ENCODE measurements at regions not wholly inside any gene's neighbourhood (a gene's known extent, or its start where the extent isn't known, plus 50 kb on each side); places are given as distances from the start of the nearest gene placed in this dataset.
"Not testable (repeated sequence)": the region's sequence is repeated elsewhere in the genome, so short reads cannot be mapped to it uniquely, and the experiment has no call there.

DNA sequence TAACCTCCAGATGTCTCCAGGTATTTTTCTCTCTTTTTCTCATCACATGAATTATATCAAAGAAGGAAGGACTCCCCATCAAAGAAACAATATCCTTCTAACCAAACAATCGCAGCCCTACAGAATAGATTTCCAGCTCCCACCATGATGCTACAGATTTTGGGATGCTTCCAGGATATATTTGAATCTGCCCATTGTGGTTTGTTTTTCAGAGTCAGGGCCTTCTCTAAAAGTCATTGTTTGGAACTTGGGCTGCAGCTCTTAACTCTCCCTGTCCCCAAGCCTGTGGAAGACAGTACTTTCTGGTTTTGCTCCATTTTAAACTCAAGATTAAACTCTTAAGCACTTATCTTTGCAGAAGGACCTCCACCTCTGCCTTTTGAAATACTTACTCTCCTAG is 223.2 kb downstream of the PMAIP1 start:
- no peak for DNase-seq

DNA sequence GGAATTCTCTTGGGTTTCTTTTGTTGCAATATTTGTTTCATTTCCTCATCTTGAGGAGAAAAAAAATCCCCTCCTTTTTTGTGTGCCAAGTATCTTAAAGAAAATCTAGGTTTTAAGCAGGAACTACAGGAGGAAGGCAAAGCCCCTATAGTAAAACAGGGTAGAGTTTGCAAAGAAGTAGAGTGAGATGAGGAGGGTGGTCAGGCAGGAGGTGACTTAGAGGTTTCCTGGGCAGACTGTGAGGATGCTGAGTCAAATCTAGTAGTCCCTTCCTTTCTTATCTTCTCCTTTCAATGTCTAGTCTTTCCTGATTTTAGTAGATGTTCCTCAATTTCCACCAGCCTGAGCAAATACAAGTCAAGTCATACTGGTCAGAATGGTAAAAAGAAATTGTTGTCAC is 222.5 kb downstream of the PMAIP1 start:
- no peak for DNase-seq

DNA sequence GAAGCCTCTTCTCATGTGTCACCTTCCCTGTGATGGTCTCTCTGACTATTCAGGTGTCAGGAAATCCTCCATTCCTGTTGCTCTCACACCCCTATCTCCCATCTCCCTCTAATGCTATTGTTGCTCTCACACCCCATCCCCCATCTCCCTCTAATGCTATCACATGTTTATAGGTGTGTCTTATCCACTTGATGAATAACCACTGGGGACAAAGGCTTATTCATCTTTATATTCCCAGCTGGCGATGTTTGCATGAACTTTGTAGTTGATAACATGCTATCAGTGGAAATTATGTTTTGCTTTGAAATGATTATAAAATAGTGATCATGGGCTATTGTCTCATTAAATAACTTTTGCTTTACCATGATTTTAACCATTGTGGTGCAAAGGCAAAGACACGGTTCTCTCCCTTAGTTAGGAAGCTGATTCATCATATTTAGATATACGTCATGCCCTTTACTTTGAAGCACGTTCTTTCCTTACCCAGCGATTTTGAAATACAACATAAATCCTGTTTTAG is 220.5 kb downstream of the PMAIP1 start:
- no peak for DNase-seq

DNA sequence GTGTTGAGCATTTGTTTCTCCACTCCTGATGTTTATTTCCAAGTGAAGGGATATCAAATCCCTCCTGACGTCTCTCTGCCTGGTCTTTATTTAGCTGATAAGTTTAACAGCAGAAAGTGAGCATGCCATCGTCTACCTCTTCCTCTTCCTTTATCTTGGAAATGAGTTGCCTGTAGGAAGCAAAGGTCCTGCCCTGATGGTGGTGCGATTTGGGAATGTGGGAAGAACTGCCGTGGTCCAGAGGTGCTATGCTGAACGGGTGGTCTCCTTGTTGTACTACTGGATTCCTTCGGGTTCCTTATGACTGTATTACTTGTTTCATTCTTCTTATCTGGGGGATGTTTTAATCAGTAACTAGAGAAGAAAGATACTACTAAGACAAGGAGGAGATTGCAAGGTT is 217.5 kb downstream of the PMAIP1 start:
- DNase-seq: no peak

DNA sequence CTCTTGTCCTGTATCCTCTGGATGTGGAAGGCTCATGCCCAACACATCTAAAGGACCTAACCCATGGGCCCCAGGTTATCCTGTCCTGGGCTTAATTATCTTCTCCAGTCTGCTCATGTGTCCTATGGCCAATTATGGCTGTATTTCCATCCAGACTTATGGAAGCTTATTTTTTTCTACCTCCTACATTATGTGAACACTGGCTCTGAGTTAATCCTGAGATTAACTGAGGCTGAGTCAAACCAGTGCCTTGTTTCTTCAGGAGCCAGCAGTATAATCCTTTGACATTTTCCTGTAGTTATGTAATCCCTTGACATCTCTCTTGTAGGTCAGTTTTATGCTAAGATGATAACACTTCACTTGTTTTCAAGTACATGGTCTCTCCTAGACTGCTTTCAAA is 213.6 kb downstream of the PMAIP1 start:
- peak; percentile 83 for DNase-seq

DNA sequence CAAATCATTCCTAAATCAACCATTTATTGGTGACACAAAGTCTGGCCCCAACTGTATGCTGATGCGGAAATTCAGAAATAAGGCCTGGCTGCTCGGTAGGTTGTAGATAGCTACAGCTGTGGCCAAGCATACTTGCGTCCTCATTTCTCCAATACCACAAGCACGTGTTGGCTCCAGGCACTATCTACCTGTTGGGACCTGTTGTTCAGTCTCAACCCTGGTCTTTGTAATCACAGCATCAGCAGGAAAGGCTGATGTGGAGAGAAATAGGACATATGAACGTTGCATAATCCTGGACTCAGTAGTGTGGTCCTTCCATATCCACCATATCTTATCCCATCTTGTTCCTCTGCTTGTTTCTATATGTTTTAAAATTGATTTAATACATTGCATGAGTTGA is 212.6 kb downstream of the PMAIP1 start:
- no peak for DNase-seq

DNA sequence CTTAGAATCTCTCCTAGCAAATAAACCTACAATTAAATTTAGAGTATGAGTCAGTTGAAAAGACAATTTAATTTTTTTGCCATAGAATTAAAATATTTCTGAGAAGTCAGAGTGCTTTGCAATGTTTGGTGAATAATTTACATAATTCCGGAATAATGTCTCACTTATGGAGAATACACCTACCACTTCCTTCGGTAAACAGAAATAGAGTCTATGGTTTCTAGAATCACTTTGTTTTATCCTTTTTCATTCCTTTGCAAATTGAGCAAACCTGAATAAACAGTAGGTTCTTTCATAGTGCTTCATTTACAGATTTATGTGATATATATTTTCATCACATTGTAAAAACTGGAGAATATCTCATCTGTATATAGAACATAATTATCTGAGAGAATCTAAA is 211.7 kb downstream of the PMAIP1 start:
- DNase-seq: no peak

DNA sequence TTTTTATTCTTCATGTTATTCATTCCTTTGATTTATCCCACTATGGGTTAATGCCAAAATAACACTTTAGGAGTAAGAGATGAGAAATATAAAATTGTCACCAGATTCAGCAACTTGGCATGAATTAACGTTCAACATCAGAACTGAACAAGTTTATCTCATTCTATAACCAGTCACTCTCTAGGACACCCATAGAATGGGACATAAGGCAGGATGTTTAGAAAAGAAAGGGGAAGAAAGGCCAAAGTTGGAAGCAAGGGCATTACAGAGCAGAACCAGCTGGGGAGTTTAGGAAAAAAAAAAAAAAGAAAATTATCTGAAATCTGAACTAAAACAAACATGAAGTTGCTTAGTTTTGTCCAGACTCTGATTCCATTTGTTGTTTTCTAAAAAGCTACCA is 211.0 kb downstream of the PMAIP1 start:
- no peak for DNase-seq

DNA sequence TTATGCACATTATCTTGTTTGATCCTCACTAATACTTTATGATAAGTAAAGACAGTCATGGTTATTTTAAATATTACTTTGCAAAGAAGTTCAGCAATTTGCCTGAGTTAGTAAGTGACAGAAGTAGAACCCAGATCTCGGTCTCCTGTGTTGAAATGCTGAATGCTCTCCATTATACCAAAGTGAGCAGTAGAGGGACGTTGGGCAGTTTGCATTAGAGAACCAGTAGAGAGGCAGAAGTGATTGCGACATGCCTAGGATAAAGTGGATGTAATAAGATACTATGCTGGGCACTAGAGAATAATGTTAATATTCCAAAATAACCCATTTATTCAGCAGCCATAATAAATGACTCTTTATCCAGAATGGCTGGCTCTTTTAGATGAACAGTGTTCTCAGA is 201.0 kb downstream of the PMAIP1 start:
- DNase-seq: no peak

DNA sequence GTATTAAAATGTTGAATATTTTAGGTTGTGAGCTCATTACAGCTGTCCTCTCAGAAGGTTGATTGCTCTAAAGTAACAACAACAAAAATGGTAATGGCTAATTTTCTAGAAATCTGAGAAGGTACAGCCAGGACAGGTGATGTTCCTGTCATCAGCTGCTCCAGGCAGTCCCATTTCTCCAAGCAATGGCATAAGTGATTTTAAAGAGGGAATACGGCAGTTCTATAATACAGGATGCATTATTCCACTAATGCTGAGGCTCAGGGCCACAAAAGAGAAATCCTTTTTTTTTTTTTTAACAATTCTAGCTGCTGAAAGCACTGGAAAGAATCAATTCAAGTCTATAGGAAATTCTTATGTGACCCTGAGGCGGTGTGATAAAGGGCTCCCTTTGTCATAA is 199.9 kb downstream of the PMAIP1 start:
- no peak for DNase-seq

DNA sequence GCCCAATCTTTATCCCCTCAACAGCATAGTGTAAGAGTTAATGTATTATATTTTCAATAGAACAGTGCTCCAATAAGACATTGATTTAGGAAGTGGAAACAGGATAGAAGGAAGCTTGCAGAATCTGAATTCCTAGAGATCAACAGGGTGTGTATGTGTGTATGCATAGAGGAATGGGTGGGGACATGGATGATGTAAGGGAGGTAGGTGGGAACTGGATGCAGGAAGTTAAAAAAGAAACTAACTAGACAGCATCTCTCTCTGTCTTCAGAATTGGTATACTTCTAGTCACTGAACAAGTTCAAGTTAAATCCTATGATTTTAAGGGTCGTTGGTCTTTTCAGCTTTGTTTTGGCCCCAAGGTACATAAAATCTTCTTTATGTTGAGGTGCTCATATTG is 196.6 kb downstream of the PMAIP1 start:
- no peak for DNase-seq

DNA sequence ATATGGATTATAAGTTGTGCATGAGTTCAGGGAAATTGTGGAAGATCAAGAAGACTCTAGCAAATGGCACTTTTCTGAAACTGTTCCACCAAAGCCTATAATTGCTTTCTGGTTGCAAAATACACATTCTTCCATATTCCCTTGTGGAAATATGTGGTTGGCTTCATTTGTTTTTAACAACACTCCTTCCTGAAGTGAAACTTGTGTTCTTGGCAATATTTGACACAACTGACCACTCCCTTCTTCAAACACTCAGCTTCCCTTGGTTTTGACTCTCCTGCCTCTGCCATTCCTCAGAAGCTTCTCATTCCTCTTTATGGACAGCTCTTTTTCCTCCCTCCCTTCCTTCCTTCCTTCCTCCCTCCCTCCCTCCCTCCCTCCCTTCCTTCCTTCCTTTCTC is 192.3 kb downstream of the PMAIP1 start:
- DNase-seq: no peak

DNA sequence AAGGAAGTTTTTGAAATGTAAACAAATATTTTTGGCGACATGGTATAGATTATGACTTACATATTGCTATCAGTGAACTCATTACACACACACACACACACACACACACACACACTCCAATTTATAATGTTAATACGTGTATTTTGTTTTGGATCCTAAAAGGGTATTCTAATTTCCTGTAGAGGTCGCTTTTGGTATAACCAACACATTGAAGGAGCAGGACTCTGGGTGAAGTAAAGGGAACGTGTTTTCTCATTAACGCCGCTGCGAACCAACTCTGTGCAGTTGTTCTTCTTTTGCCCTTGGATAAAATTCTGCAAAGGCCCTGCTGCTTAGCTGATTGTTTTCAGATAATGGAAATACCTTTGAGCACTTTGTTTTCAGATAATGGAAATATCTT is 190.4 kb downstream of the PMAIP1 start:
- DNase-seq: peak; percentile 33

DNA sequence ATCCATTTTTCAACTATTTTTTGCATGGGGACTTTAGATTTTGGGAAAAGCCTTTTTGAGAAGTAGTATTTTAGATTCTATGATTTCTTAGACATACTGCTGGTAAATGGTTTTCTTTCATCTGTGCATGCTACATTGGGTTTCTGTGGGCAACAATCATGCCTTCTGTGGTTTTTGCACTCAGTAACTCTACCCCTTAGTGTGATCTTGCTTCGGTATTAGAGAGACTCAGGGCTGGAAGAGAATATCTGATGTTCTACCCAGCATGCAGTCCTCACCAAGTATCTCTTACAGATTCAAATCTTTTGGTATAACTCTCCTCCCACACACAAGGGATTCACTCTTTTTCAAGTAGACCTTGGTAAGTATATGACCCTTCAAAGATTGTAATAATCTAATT is 183.0 kb downstream of the PMAIP1 start:
- no peak for DNase-seq

DNA sequence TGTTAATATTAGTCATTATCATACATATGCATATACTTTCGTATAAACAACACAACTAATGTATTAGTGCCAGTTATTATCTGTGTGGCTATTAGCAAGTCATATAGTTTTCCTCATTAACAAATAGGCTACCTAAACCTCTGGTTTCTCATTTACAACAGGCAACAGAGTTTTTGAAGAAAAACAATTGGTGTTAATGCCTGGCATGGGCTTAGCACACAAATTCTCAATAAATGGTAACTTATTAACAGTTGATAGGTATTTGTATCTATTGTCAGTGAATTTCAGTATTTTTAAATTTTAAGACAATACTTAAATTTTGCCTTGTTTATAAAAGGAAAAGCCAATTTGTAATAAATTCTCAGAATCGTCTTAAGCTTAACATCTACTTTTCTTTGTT is 182.5 kb downstream of the PMAIP1 start:
- no peak for DNase-seq

DNA sequence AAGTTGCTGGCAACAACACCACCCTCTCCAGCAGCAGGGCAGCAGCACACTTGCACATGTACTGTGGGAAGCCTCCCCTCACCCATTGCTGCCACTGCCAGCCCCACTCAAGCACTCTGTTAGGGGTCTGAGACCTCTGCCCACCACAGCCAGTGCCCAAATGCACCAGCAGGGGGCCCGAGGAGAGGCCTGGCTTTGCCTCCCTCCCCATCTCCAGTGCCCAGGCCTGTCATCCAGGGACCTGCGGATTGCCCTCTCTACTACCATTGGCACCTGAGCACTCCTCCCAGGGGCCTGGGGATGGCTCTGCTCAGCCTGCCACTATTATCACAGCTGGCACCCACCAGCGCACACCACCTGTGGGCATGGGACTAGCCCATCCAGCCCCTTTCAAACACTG is 175.7 kb downstream of the PMAIP1 start:
- no peak for DNase-seq

DNA sequence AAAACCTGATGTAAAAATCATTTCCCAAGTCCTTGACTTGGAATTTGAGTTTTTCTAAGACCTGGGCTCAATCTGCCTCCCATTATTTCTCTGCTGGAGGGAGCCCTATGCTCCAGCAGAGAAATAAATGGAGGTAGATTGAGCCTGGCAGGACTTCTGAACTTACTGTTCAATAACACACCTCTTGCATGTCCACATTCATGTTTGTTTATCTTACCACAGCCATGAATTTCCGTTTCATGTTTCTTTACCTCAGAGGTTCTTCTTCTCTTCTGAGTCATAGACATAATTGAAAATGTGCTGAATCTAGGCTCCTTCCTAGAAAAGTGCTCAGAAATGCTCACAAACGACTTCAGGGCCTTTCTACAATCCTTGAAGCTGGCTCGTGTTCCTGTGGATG is 170.8 kb downstream of the PMAIP1 start:
- DNase-seq: no peak

DNA sequence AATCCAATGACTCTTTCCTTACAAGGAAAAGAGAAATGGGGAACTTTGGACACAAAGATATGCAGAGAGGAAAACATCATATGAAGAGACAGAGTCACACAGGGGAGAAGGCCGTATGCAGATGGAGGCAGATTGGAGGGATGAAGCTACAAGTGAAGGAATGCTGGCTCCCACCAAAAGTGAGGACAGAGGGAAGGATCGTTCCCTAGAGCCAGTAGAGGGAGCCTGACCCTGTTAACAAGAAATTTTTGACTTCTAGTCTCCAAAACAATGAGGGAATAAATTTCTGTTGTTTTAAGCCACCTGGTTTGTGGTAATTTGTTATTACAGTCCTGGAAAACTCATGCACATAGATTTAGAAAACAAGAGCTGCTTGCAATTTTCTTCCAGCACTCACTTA is 169.3 kb downstream of the PMAIP1 start:
- DNase-seq: peak; percentile 18

DNA sequence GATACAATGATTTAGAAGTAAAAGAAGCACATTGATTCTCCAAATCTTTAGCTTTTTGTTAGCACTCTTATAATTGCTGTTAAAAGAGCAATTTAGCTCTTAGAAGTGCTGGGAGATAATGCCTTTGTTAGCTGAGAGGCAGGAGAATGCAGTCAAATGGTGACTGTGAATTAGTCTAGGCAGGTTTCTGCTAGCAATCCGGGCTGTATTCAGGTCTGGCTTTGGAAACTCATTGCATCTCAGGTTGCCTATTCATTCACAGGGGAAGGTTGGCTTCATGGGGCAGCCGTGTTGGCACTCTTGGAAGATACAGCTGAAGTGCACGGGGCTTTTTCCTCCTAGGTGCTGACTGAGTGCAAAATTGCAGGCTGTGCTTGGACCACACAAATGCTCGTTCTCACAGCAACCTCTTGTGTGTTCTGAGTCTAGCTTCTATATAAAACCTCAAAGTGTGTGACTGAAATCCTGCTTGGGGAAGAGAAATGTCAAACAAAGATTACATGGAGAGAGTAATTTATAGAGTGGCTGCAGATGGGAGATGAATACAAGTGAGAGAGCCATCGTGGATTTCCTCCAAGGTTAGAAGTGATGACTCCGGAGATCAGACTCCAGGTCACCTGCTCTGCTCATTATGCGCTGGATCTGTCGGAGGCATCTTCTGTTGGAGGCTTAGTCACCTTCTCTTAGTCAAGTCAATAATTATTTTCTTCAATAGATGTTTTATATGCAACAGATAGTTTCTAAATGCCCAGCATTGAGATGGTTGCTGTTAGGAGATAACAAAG is 167.8 kb downstream of the PMAIP1 start:
- no peak for DNase-seq

DNA sequence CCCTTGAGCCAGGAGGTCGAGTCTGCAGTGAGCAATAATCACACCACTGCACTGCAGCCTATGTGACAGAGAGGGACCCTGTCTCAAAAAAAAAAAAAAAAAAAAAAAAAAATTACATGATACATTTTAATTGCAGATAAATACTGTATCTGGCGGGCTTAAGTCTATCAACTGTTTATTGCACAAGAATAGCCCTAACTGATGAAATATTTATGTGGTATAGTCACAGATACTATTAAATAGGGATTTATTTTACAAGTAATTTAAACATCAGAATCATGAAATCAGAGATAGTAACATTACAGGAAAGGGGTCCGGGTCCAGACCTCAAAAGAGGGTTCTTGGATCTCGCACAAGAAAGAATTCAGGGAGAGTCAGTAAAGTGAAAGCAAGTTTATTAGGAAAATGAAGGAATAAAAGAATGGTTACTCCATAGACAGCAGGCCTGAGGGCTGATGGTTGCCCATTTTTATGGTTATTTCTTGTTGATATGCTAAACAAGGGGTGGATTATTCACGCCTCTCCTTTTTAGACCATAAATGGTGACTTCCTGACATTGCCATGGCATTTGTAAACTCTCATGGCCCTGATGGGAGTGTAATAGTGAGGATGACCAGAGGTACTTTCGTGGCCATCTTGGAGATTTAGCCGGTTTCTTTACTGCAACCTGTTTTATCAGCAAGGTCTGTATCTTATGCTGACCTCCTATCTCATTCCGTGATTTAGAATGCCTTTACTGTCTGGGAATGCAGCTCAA is 166.6 kb downstream of the PMAIP1 start:
- DNase-seq: no peak

DNA sequence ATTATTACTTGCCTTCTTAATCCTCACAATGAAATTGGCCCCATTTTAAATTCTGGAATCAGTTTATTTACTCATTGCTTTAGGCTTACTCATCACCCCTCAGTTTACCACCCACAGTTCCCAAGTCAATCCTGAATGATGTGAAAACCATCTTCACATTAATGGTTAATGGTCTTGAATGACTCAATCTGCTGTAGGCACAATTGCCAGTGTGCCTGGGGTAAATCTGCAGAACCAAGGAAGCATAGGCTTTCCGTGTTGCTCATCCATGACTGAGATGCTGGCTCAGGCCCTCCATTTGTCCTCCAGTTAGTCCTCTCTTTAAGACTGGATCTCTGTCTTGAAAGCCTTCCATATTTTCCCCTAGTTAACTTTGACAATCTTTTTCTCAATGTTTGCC is 164.5 kb downstream of the PMAIP1 start:
- DNase-seq: no peak

DNA sequence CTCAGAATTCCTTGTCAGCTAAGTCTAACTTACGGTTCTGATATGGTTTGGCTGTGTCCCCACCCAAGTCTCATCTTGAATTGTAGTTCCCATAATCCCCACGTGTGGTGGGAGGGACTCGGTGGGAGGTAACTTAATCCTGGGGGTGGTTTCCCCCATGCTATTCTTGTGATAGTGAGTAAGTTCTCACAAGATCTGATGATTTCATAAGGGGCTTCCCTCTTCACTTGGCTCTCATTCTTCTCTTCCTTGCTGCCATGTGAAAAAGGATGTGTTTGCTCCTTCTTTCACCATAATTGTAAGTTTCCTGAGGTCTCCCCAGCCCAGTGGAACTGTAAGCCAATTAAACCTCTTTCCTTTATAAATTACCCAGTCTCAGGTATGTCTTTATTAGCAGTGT is 163.0 kb downstream of the PMAIP1 start:
- DNase-seq: not testable (repeated sequence)

DNA sequence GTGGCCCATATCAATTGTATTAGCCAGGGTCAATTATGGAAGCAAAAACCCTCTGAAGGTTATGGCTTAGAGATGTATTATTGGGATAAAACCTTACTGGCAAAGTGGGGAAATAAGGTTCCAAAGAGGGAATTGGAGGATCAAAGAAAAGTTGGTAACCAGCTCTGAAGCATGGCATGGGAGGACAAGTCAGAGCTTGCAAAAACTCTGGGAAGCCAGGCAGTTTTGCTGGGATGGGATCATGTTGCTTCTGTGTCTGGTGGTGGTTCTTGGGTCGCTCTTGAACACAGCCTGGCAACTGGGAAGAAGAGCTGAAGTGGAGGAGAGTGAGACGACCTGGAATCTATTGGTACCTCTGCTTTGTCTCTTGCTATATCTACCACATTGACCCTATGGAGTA is 162.6 kb downstream of the PMAIP1 start:
- DNase-seq: no peak

DNA sequence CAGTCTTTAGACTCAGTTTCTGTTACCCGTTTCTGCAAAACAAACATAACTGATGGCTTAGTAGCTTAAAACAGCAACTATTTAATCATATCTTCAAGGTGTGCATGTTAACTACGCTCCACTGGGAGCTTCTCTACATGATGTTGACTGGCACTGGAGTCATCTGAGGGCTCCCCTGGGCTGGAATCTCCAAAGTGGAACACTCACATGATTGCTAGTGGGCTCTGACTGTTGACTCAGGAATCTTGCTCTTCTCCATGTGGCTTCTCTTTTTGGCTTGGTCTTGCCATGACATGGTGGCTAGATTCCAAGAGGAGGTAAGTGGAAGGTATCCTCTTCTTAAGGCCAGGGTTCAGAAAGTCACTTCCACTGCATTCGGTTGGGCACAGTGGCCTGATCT is 160.8 kb downstream of the PMAIP1 start:
- no peak for DNase-seq

DNA sequence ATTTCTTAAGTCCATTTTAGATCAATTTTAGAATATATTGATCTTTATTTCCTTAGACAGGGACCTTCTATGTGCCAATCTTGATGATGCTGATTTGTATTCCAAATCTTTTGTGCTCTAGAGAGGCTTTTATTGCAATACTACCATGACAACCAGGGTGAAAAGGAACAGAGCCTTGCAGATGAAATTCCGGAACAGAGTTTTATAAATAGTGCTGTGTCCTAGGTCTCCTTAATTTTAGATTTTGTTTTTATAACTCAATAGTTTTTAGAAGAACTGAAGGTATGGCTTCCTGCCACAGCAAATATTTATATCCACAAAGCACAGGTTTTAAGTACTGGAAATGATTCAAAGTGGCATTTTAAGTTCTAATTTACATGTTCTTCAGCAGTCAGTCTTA is 160.2 kb downstream of the PMAIP1 start:
- no peak for DNase-seq
